Lower lobe of right lung (tissue), 2 donors: ENCODE measurements at regions not wholly inside any gene's neighbourhood (a gene's known extent, or its start where the extent isn't known, plus 50 kb on each side); places are given as distances from the start of the nearest gene placed in this dataset.
A peak's percentile ranks its signal among the peaks of the same experiment; 100 is the strongest.
"Not testable (repeated sequence)": the region's sequence is repeated elsewhere in the genome, so short reads cannot be mapped to it uniquely, and the experiment has no call there.

ENCODE experiments used
- ATAC-seq, 2 donors: fragments of 200-7000 bp; cut with Tn5 transposase; one replicate each; pipeline ENCODE4 v1.9.1; 2020 to 2022; ENCODE audit warnings: mild to moderate bottlenecking in 2 of 2, moderate library complexity in 2 of 2
- DNase-seq: peaks from one replicate; pipeline ENCODE4 v3.0.0-alpha.2; 2020
- H3K27ac ChIP-seq: fragments of 200-600 bp; one replicate; pipeline ENCODE4 v1.8.0; 2022
- H3K27me3 ChIP-seq: fragments of 200-600 bp; one replicate; pipeline ENCODE4 v1.8.0; 2022; ENCODE audit warnings: low read depth
- H3K36me3 ChIP-seq: fragments of 200-600 bp; one replicate; pipeline ENCODE4 v1.8.0; 2022; ENCODE audit warnings: mild to moderate bottlenecking
- H3K4me1 ChIP-seq: fragments of 200-600 bp; one replicate; pipeline ENCODE4 v1.8.0; 2022
- H3K4me3 ChIP-seq: fragments of 200-600 bp; one replicate; pipeline ENCODE4 v1.8.0; 2022; ENCODE audit warnings: mild to moderate bottlenecking
- H3K9me3 ChIP-seq: fragments of 200-600 bp; one replicate; pipeline ENCODE4 v1.8.0; 2022
- intact Hi-C: fragments of 100-400 bp; cut with DNase I; formaldehyde crosslinking; loops from one replicate; pipeline ENCODE4 v1.11.0; 2022
- TF ChIP-seq, protein P1 (sequence below): fragments of 200-600 bp; IDR thresholded peaks from one replicate; pipeline ENCODE4 v1.8.0; 2022; ENCODE audit warnings: antibody characterized with exemption, mild to moderate bottlenecking
- donor health status: DM: no; HTN: yes; CAD: no; lungs with severe emphysema.

DNA sequence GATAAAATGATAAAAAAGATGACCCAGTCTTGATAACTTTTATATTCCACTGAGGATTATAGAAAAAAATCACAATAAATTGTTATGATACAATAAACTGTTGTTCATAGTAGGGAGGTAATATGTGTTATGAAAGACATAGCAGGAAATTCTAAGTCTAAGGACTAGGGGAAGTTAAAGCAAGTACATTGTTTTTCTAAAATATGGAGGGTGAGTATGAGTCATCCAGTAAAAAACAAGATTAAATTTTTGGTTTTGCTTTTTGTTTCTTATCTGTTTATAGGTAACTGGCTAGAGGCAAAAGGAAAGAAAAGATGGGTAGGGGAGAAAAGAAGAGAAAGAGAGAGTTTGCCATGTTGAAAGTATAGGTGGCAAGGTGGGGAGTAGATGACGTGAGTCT lies 188.4 kb downstream of the POLR1F start:
- Histone ChIP-seq H3K27me3 (no peaks in the 10 kb centered on the region), H3K4me1 (no peaks in the 10 kb centered on the region), H3K4me3 (no peak overlapping the region), H3K36me3 (no peaks in the 10 kb centered on the region), H3K9me3 (no peaks in the 10 kb centered on the region), H3K27ac (no peak overlapping the region)
- TF ChIP-seq, protein P1, sequence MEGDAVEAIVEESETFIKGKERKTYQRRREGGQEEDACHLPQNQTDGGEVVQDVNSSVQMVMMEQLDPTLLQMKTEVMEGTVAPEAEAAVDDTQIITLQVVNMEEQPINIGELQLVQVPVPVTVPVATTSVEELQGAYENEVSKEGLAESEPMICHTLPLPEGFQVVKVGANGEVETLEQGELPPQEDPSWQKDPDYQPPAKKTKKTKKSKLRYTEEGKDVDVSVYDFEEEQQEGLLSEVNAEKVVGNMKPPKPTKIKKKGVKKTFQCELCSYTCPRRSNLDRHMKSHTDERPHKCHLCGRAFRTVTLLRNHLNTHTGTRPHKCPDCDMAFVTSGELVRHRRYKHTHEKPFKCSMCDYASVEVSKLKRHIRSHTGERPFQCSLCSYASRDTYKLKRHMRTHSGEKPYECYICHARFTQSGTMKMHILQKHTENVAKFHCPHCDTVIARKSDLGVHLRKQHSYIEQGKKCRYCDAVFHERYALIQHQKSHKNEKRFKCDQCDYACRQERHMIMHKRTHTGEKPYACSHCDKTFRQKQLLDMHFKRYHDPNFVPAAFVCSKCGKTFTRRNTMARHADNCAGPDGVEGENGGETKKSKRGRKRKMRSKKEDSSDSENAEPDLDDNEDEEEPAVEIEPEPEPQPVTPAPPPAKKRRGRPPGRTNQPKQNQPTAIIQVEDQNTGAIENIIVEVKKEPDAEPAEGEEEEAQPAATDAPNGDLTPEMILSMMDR: no peak
- intact Hi-C loops: no loop called here
- DNase-seq: no peak
- ATAC-seq: no peak

DNA sequence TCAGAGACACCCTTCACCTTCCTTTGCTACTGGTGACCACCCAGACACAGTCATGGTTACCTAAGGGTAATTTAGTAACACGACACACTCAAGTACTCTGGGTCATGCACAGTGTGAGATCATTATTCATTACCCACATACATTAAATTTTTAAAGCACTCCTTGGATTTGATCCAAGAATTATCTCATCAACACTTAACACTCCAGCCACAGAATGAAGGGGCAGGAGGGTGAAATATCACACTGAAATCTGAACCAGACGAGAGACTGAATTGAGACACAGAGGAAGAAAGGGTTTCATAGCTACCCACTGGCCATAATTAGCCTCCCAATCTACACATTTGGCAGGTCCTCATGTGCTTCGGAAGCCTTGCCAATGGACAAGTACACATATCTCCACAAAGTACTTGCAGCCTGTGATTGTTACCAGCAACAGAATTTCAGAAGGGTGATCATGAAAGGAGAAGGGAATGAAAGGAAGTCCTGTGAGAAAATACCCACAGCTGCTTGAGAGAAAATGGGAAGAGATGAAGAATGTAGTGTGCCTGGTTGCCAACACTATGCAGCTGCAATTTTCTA lies 189.3 kb downstream of the POLR1F start:
- Histone ChIP-seq H3K36me3 (no peaks in the 10 kb centered on the region), H3K27me3 (no peaks in the 10 kb centered on the region), H3K4me1 (no peaks in the 10 kb centered on the region), H3K4me3 (no peak overlapping the region), H3K9me3 (no peaks in the 10 kb centered on the region), H3K27ac (no peak overlapping the region)
- DNase-seq (no peak), ATAC-seq (no peak)
- intact Hi-C loops: no loop called here
- TF ChIP-seq, protein P1: no peak

DNA sequence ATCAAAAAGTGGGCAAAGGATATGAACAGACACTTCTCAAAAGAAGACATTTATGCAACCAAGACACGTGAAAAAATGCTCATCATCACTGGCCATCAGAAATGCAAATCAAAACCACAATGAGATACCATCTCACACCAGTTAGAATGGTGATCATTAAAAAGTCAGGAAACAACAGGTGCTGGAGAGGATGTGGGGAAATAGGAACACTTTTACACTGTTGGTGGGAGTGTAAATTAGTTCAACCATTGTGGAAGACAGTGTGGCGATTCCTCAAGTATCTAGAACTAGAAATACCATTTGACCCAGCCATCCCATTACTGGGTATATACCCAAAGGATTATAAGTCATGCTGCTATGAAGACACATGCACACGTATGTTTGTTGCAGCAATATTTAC lies 191.3 kb downstream of the POLR1F start:
- DNase-seq, H3K4me3 ChIP-seq, H3K27me3 ChIP-seq, H3K9me3 ChIP-seq, H3K36me3 ChIP-seq, H3K27ac ChIP-seq, intact Hi-C loops, H3K4me1 ChIP-seq, ATAC-seq: not testable (repeated sequence)

DNA sequence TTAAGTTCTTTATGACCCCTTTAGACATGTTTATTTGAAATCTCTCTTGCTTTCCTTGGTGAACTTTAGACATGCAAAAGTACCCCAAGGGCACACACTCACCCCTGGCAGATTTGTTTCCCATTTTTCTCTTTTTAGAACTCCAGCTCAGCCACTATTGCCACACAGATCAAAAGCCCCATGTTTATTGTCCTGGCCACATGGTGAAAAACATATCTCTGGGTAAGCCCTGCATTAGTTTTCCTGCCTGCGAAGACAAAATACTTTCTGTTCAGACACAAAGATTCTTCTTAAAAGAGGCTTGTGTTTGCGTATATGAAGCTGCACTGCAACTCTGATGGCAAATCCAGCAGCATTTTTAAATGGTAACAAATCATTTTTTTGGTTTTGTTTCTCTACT lies 200.0 kb downstream of the POLR1F start:
- DNase-seq (no peak), ATAC-seq (no peak)
- intact Hi-C loops: no loop called here

DNA sequence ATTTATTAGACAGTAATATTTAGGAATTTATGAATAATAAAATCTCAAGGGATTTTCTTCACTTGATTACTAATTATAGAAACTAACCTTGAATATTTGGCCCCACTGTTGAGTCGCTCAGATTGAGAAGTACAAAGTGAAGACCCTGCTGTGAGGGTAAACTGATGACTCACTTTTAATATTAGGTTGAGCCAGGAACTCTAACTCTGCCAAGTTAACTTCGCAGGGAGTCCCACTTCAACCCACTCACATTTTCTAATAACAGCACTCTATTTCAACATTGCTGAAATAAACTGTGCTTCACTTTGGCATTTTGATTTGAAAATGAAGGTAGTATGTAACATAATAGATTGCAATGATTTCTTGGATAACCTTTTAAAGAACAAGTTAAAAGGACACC lies 200.7 kb downstream of the POLR1F start:
- no peak overlapping the region for H3K27ac ChIP-seq
- intact Hi-C loops: no loop called here
- H3K36me3 ChIP-seq: no peaks in the 10 kb centered on the region
- ATAC-seq: no peak
- H3K27me3 ChIP-seq: no peaks in the 10 kb centered on the region
- no peak overlapping the region for H3K4me3 ChIP-seq
- DNase-seq: no peak
- no peaks in the 10 kb centered on the region for H3K4me1 ChIP-seq
- H3K9me3 ChIP-seq: no peaks in the 10 kb centered on the region
- TF ChIP-seq, protein P1: no peak

More for the DNA sequence above, 200.0 kb downstream of the POLR1F start:
- TF ChIP-seq, protein P1: no peak
- Histone ChIP-seq H3K4me3 (no peak overlapping the region), H3K36me3 (no peaks in the 10 kb centered on the region), H3K4me1 (no peaks in the 10 kb centered on the region), H3K9me3 (no peaks in the 10 kb centered on the region), H3K27me3 (no peaks in the 10 kb centered on the region), H3K27ac (no peak overlapping the region)

DNA sequence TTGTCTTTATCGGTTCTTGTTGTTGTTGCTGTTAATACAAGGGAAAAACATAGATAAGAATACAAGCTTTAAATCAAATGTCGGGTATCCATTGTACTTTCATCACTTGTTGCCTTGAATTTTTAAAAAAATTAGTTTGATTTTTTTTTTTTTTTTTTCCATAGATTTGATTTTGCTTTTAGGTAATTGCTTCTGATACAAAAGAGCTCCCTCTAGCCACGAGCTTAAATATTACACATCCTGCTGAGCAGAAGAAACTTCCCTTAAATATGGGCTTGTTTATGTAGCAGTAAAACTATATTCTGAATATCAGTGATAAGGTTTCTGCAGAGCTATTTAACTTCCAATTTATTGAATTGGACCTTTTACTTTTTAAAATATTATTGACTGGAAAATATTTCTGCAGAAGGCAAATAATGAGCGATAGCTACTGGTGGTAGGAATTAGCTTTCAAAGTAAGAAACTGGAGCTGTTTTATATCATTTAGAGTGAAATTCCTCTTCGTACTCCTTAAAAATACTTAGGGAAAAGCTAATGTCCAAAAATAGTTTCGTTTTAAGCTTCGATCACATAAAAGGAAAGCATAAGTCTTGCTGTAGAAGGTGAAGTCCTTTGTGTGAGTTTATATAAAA lies 216.9 kb downstream of the POLR1F start:
- H3K9me3 ChIP-seq: no peaks in the 10 kb centered on the region
- H3K27ac ChIP-seq: no peak overlapping the region
- intact Hi-C loops: no loop called here
- no peaks in the 10 kb centered on the region for H3K36me3 ChIP-seq
- H3K4me1 ChIP-seq: no peaks in the 10 kb centered on the region
- H3K27me3 ChIP-seq: no peaks in the 10 kb centered on the region
- H3K4me3 ChIP-seq: no peak overlapping the region
- TF ChIP-seq, protein P1: peak; percentile 38
- ATAC-seq: no peak
- DNase-seq: no peak
